ENCODE measurements at regions not wholly inside any gene's neighbourhood (a gene's known extent, or its start where the extent isn't known, plus 50 kb on each side); places are given as distances from the start of the nearest gene placed in this dataset.

- no peak for TF ChIP-seq CHD4 (IDR thresholded peaks at IDR 0.05; ENCODE audit: borderline replicate concordance)
- TF ChIP-seq EP300 (IDR thresholded peaks at IDR 0.05), result no peak
- no peak for TF ChIP-seq MAX (IDR thresholded peaks at IDR 0.05)
- no peak for TF ChIP-seq CTCF (IDR thresholded peaks at IDR 0.05)
- no peak for TF ChIP-seq RNF2 (IDR thresholded peaks at IDR 0.05; ENCODE audit: borderline replicate concordance, low read depth)
- no peak for TF ChIP-seq KDM1A (IDR thresholded peaks at IDR 0.05; ENCODE audit: low read depth)
These were observed 62.5 kb upstream of the TAMM41 start for GRCh38 chr3:11908981-11909698.
